SK-N-SH (cell line): ENCODE measurements at regions not wholly inside any gene's neighbourhood (a gene's known extent, or its start where the extent isn't known, plus 50 kb on each side); places are given as distances from the start of the nearest gene placed in this dataset.

Experiments used
- CTCF ChIA-PET: fragments of 300-600, 350-600 bp; formaldehyde crosslinking; extraction: SDS; loops from one replicate; lab custom pipeline; 2021; lab: Yijun Ruan, JAX
- POLR2A ChIA-PET: fragments of 350-600 bp; sonication (Branson Sonifier 250); formaldehyde crosslinking; extraction: SDS; loops from one replicate; lab custom pipeline; 2020; ENCODE audit warnings: antibody characterized with exemption, inconsistent platforms; lab: Yijun Ruan, JAX
- DNase-seq: peaks from one replicate; pipeline ENCODE4 v3.0.0; 2012
- H2AFZ ChIP-seq: fragments of 200-600 bp; sonication (generic); 2 replicates; pipeline ENCODE4 v1.8.1; 2016; ENCODE audit warnings: antibody characterized with exemption, mild to moderate bottlenecking, low read depth
- H3F3A ChIP-seq: fragments of 200-600 bp; sonication (generic); replicated peaks from 2 replicates; pipeline ENCODE3; 2016; ENCODE audit warnings: antibody characterized with exemption, mild to moderate bottlenecking; ENCODE audit not compliant: insufficient read depth
- H3K27ac ChIP-seq, 2 experiments: fragments of 200-500 bp in 1 of 2; fragments of 200-600 bp in 1 of 2; sonication (Bioruptor generic) in 1 of 2; sonication (generic), shearing (Covaris generic) in 1 of 2; 2 replicates each; pipeline versions ENCODE4 v1.5.1 to v1.6.1; 2014 to 2016; ENCODE audit warnings: low read depth in 2 of 2, inconsistent platforms in 1 of 2, low read length in 1 of 2, mild to moderate bottlenecking in 1 of 2, mixed read lengths in 1 of 2
- H3K27me3 ChIP-seq: fragments of 200-600 bp; sonication (generic), shearing (Covaris generic); 2 replicates; pipeline ENCODE4 v1.6.1; 2016; ENCODE audit warnings: mixed run types; ENCODE audit not compliant: insufficient read depth
- H3K36me3 ChIP-seq, 2 experiments: fragments of 200-500 bp in 1 of 2; fragments of 200-600 bp in 1 of 2; sonication (Bioruptor generic) in 1 of 2; sonication (generic) in 1 of 2; replicated peaks in 1 of 2; 2 replicates each; pipeline versions ENCODE3 to v1.5.1; 2014 to 2016; ENCODE audit warnings: low read length in 1 of 2, mild to moderate bottlenecking in 1 of 2; ENCODE audit not compliant: insufficient read depth in 2 of 2, control insufficient read depth in 1 of 2
- H3K4me1 ChIP-seq, 2 experiments: fragments of 200-500 bp in 1 of 2; fragments of 200-600 bp in 1 of 2; sonication (Bioruptor generic) in 1 of 2; sonication (generic), shearing (Covaris generic) in 1 of 2; 2 replicates each; pipeline versions ENCODE4 v1.5.1 to v1.6.1; 2014 to 2016; ENCODE audit warnings: low read depth in 1 of 2, low read length in 1 of 2, mixed run types in 1 of 2; ENCODE audit not compliant: insufficient read depth in 2 of 2, control insufficient read depth in 1 of 2
- H3K4me2 ChIP-seq: fragments of 200-600 bp; sonication (generic), shearing (Covaris generic); 2 replicates; pipeline ENCODE4 v1.6.1; 2017; ENCODE audit warnings: mixed run types
- H3K4me3 ChIP-seq, 2 experiments: fragments of 200-500 bp in 1 of 2; fragments of 200-600 bp in 1 of 2; sonication (Bioruptor generic) in 1 of 2; sonication (generic), shearing (Covaris generic) in 1 of 2; 2 replicates each; pipeline versions ENCODE4 v1.5.1 to v1.8.1; 2014 to 2016; ENCODE audit warnings: low read depth in 2 of 2, inconsistent platforms in 1 of 2, low read length in 1 of 2, mild to moderate bottlenecking in 1 of 2, mixed read lengths in 1 of 2, moderate library complexity in 1 of 2
- H3K79me2 ChIP-seq: fragments of 200-600 bp; sonication (generic); 2 replicates; pipeline ENCODE4 v1.8.1; 2017; ENCODE audit warnings: mild to moderate bottlenecking; ENCODE audit not compliant: insufficient read depth
- H3K9ac ChIP-seq: fragments of 200-600 bp; sonication (generic); 2 replicates; pipeline ENCODE4 v1.6.1; 2017; ENCODE audit warnings: mixed run types
- H3K9me2 ChIP-seq: fragments of 200-600 bp; sonication (generic); 2 replicates; pipeline ENCODE4 v1.6.1; 2017; ENCODE audit warnings: mixed run types
- H3K9me3 ChIP-seq: fragments of 200-600 bp; sonication (generic); 2 replicates; pipeline ENCODE4 v1.6.1; 2017; ENCODE audit warnings: mixed run types, mild to moderate bottlenecking, moderate library complexity
- H4K20me1 ChIP-seq: fragments of 200-600 bp; sonication (generic); 2 replicates; pipeline ENCODE4 v1.6.1; 2017; ENCODE audit warnings: mild to moderate bottlenecking, mixed run types; ENCODE audit not compliant: insufficient read depth
- CHD2 ChIP-seq: fragments of 150-350 bp; IDR thresholded peaks from 2 replicates; pipeline ENCODE4 v1.6.1; 2018; ENCODE audit warnings: low read length; ENCODE audit not compliant: partially characterized antibody
- ELF1 ChIP-seq: IDR thresholded peaks from 2 replicates; pipeline ENCODE4 v1.4.0; 2012
- EP300 ChIP-seq, 2 experiments: IDR thresholded peaks; 2 replicates each; pipeline versions ENCODE4 v1.4.0 to v1.6.1; 2012; ENCODE audit warnings: borderline replicate concordance in 1 of 2, low read depth in 1 of 2, low read length in 1 of 2
- EZH2phosphoT487 ChIP-seq: fragments of 200-600 bp; sonication (generic); IDR thresholded peaks from 2 replicates; pipeline ENCODE4 v1.6.1; 2017; ENCODE audit warnings: low read depth, mixed run types, mild to moderate bottlenecking, antibody characterized with exemption, moderate library complexity, borderline replicate concordance
- FOXM1 ChIP-seq: IDR thresholded peaks from 2 replicates; pipeline ENCODE4 v1.4.0; 2012; ENCODE audit warnings: low read depth, mild to moderate bottlenecking
- GABPA ChIP-seq: IDR thresholded peaks from 2 replicates; pipeline ENCODE4 v1.4.0; 2012; ENCODE audit warnings: low read depth, mild to moderate bottlenecking
- GATA2 ChIP-seq: sonication (generic); formaldehyde crosslinking; IDR thresholded peaks from 2 replicates; pipeline ENCODE4 v1.5.0; 2020; ENCODE audit warnings: mild to moderate bottlenecking, missing genetic modification reagents
- JUND ChIP-seq: IDR thresholded peaks from 2 replicates; pipeline ENCODE4 v1.4.0; 2012
- MXI1 ChIP-seq: IDR thresholded peaks from 2 replicates; pipeline ENCODE4 v1.6.1; 2012; ENCODE audit warnings: mild to moderate bottlenecking, low read depth, low read length, improper control_type of control experiment
- NRF1 ChIP-seq: IDR thresholded peaks from 2 replicates; pipeline ENCODE4 v1.6.1; 2012; ENCODE audit warnings: low read depth, mild to moderate bottlenecking, low read length
- RAD21 ChIP-seq: IDR thresholded peaks from 2 replicates; pipeline ENCODE4 v1.6.1; 2012; ENCODE audit warnings: mild to moderate bottlenecking, low read length
- TAF1 ChIP-seq: IDR thresholded peaks from 2 replicates; pipeline ENCODE4 v1.6.1; 2012; ENCODE audit warnings: low read depth, mild to moderate bottlenecking, low read length, moderate library complexity, borderline replicate concordance
- TCF12 ChIP-seq: IDR thresholded peaks from 2 replicates; pipeline ENCODE4 v1.4.0; 2012
- TEAD4 ChIP-seq: IDR thresholded peaks from 2 replicates; pipeline ENCODE4 v1.4.0; 2012; ENCODE audit warnings: mild to moderate bottlenecking, borderline replicate concordance; ENCODE audit not compliant: insufficient read depth
- YY1 ChIP-seq: IDR thresholded peaks from 2 replicates; pipeline ENCODE4 v1.4.0; 2012; ENCODE audit warnings: low read depth, mild to moderate bottlenecking
- WGBS: methylation state at CpG from one replicate; pipeline ENCODE4 v1.1.6; 2017; ENCODE audit warnings: low lambda C conversion rate; 5-methylcytosine and 5-hydroxymethylcytosine counted together
- TF ChIP-seq, protein P1 (sequence below): IDR thresholded peaks from 2 replicates; pipeline ENCODE4 v1.4.0; 2012; ENCODE audit warnings: low read depth
- TF ChIP-seq, protein P2 (sequence below): fragments of 150-350 bp; IDR thresholded peaks from 2 replicates; pipeline ENCODE4 v1.6.1; 2016; ENCODE audit warnings: mild to moderate bottlenecking, low read depth, low read length
- TF ChIP-seq, protein P3 (sequence below): fragments of 200-600 bp; sonication (generic); IDR thresholded peaks from 2 replicates; pipeline ENCODE4 v1.6.1; 2017; ENCODE audit warnings: antibody characterized with exemption, mild to moderate bottlenecking, moderate library complexity
- TF ChIP-seq, protein P4 (sequence below): IDR thresholded peaks from 2 replicates; pipeline ENCODE4 v1.4.0; 2012; ENCODE audit warnings: low read depth, borderline replicate concordance

DNA sequence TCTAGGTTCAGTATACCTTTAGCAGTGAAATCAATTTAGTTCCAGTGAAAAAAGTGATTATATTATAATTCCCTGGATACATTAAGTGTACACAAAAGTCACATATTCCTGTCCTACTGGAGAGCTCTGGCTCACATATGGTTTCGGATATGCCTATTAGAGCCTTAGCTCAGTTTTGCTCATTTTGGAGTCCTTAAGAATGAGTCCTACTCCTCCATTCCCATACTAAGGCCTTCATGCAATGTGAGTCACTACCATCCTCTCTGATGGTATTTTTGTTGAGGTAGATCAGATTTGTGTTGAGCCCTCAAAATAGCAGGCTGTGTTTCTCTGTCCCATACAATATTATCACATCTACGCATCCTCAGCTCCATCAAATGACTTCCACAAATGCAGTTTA is 294.2 kb upstream of the COL8A1 start:
- Histone ChIP-seq H3K4me1 (no peaks in the 10 kb centered on the region), H4K20me1 (no peaks in the 10 kb centered on the region), H2AFZ (no peak overlapping the region), H3K9me3 (no peaks in the 10 kb centered on the region), H3K4me2 (no peak overlapping the region), H3F3A (no peaks in the 10 kb centered on the region), H3K4me3 (no peak overlapping the region), H3K27me3 (0 out of 2 replicates have a peak, but pooled peaks cover 6% of the 10 kb centered on the region), H3K9me2 (no peaks in the 10 kb centered on the region), H3K9ac (no peak overlapping the region), H3K27ac (no peak overlapping the region), H3K79me2 (no peaks in the 10 kb centered on the region), H3K36me3 (no peaks in the 10 kb centered on the region)
- TF ChIP-seq ELF1 (no peak), CHD2 (no peak), EZH2phosphoT487 (no peak), RAD21 (no peak), TCF12 (no peak), GABPA (no peak), EP300 (IDR thresholded peaks at IDR 0.05; ENCODE audit: borderline replicate concordance in 1 of 2, low read depth in 1 of 2, low read length in 1 of 2) (no peak), YY1 (no peak), JUND (no peak), NRF1 (no peak), GATA2 (CRISPR knock-in tag) (no peak), TAF1 (no peak), FOXM1 (no peak), TEAD4 (no peak), MXI1 (no peak)
- TF ChIP-seq, protein P1, sequence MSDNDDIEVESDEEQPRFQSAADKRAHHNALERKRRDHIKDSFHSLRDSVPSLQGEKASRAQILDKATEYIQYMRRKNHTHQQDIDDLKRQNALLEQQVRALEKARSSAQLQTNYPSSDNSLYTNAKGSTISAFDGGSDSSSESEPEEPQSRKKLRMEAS: no peak
- TF ChIP-seq, protein P2, sequence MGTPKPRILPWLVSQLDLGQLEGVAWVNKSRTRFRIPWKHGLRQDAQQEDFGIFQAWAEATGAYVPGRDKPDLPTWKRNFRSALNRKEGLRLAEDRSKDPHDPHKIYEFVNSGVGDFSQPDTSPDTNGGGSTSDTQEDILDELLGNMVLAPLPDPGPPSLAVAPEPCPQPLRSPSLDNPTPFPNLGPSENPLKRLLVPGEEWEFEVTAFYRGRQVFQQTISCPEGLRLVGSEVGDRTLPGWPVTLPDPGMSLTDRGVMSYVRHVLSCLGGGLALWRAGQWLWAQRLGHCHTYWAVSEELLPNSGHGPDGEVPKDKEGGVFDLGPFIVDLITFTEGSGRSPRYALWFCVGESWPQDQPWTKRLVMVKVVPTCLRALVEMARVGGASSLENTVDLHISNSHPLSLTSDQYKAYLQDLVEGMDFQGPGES: no peak
- TF ChIP-seq, protein P3, sequence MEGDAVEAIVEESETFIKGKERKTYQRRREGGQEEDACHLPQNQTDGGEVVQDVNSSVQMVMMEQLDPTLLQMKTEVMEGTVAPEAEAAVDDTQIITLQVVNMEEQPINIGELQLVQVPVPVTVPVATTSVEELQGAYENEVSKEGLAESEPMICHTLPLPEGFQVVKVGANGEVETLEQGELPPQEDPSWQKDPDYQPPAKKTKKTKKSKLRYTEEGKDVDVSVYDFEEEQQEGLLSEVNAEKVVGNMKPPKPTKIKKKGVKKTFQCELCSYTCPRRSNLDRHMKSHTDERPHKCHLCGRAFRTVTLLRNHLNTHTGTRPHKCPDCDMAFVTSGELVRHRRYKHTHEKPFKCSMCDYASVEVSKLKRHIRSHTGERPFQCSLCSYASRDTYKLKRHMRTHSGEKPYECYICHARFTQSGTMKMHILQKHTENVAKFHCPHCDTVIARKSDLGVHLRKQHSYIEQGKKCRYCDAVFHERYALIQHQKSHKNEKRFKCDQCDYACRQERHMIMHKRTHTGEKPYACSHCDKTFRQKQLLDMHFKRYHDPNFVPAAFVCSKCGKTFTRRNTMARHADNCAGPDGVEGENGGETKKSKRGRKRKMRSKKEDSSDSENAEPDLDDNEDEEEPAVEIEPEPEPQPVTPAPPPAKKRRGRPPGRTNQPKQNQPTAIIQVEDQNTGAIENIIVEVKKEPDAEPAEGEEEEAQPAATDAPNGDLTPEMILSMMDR: no peak
- TF ChIP-seq, protein P4, sequence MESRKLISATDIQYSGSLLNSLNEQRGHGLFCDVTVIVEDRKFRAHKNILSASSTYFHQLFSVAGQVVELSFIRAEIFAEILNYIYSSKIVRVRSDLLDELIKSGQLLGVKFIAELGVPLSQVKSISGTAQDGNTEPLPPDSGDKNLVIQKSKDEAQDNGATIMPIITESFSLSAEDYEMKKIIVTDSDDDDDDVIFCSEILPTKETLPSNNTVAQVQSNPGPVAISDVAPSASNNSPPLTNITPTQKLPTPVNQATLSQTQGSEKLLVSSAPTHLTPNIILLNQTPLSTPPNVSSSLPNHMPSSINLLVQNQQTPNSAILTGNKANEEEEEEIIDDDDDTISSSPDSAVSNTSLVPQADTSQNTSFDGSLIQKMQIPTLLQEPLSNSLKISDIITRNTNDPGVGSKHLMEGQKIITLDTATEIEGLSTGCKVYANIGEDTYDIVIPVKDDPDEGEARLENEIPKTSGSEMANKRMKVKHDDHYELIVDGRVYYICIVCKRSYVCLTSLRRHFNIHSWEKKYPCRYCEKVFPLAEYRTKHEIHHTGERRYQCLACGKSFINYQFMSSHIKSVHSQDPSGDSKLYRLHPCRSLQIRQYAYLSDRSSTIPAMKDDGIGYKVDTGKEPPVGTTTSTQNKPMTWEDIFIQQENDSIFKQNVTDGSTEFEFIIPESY: no peak
- 12% methylated on average over 2 of the region's 2 CpGs for WGBS
- no peak for DNase-seq
- POLR2A ChIA-PET: no interaction called here
- CTCF ChIA-PET: interaction anchor here (0.6 kb wide), 1 partner anchor 34 kb away, joined by 4 read pairs; no protein-coding TSS in a partner anchor
